Lung (tissue), 11 donors: ENCODE measurements at regions not wholly inside any gene's neighbourhood (a gene's known extent, or its start where the extent isn't known, plus 50 kb on each side); places are given as distances from the start of the nearest gene placed in this dataset.

ENCODE experiments used
- ATAC-seq: fragments of 200-7000 bp; cut with Tn5 transposase; one replicate; pipeline ENCODE4 v1.9.1; 2020; ENCODE audit warnings: moderate number of reproducible peaks; ENCODE audit not compliant: insufficient read depth, low FRiP score
- DNase-seq, 3 donors: peaks; one replicate each; pipeline ENCODE4 v3.0.0-alpha.2; 2013 to 2017
- H3K27ac ChIP-seq, 2 donors: one replicate each; pipeline ENCODE4 v1.5.1; 2013; ENCODE audit warnings: mild to moderate bottlenecking in 2 of 2, moderate library complexity in 2 of 2, control low read depth in 1 of 2, inconsistent platforms in 1 of 2, low read depth in 1 of 2, low read length in 1 of 2
- H3K27me3 ChIP-seq, 3 donors: one replicate each; pipeline ENCODE4 v1.5.1; 2013; ENCODE audit warnings: low read length in 2 of 3; ENCODE audit not compliant: control insufficient read depth in 3 of 3, insufficient read depth in 3 of 3
- H3K36me3 ChIP-seq, 4 donors: one replicate each; pipeline ENCODE4 v1.5.1; 2013; ENCODE audit warnings: low read length in 4 of 4, mild to moderate bottlenecking in 1 of 4, moderate library complexity in 1 of 4; ENCODE audit not compliant: control insufficient read depth in 4 of 4, insufficient read depth in 4 of 4
- H3K4me1 ChIP-seq, 5 donors: one replicate each; pipeline ENCODE4 v1.5.1; 2013; ENCODE audit warnings: low read length in 5 of 5, mild to moderate bottlenecking in 2 of 5, moderate library complexity in 1 of 5; ENCODE audit not compliant: control insufficient read depth in 5 of 5, insufficient read depth in 5 of 5
- H3K4me3 ChIP-seq: one replicate; pipeline ENCODE4 v1.5.1; 2013; ENCODE audit warnings: mild to moderate bottlenecking, control low read depth, moderate library complexity
- H3K9ac ChIP-seq, 2 donors: one replicate each; pipeline ENCODE4 v1.5.1; 2013; ENCODE audit warnings: low read length in 2 of 2, control low read depth in 1 of 2; ENCODE audit not compliant: insufficient read depth in 1 of 2
- H3K9me3 ChIP-seq, 4 donors: one replicate each; pipeline ENCODE4 v1.5.1; 2013; ENCODE audit warnings: low read length in 3 of 4, mild to moderate bottlenecking in 1 of 4, moderate library complexity in 1 of 4; ENCODE audit not compliant: control insufficient read depth in 4 of 4, insufficient read depth in 3 of 4
- CTCF ChIP-seq: IDR thresholded peaks from 2 replicates; pipeline ENCODE4 v1.5.1; 2012; ENCODE audit warnings: mild to moderate bottlenecking; ENCODE audit errors: control extremely low read depth, extremely low read depth
- WGBS, 2 donors: extraction: QIAGEN DNeasy Blood & Tissue Kit; methylation state at CpG; one replicate each; pipeline ENCODE4 v1.1.7; 2013; 5-methylcytosine and 5-hydroxymethylcytosine counted together
- donor health status: control.
- donor health status: control.
- donor health status: Bipolar disorder and iron deficiency.
- donor health status: healthy.
- donor health status: DM: yes; HTN: yes; CAD: no.

- Histone ChIP-seq H3K9me3 (no peaks in the 10 kb centered on the region), H3K27ac (no peak overlapping the region), H3K4me1 (no peaks in the 10 kb centered on the region), H3K27me3 (no peaks in the 10 kb centered on the region), H3K4me3 (no peak overlapping the region), H3K36me3 (no peaks in the 10 kb centered on the region), H3K9ac (no peak overlapping the region)
- DNase-seq: no peak
- 73 to 79% methylated on average over 6 of the region's 6 CpGs for WGBS, 2 donors
- TF ChIP-seq CTCF: no peak
- ATAC-seq: no peak
Measured at GRCh38 chr10:64113375-64113774, 592.2 kb downstream of the REEP3 start.

- H3K9me3 ChIP-seq: no peaks in the 10 kb centered on the region
- no peaks in the 10 kb centered on the region for H3K36me3 ChIP-seq
- WGBS, 2 donors: 79 to 86% methylated on average over 3 of the region's 3 CpGs
- no peak for TF ChIP-seq CTCF
- H3K9ac ChIP-seq: no peak overlapping the region
- no peak overlapping the region for H3K4me3 ChIP-seq
- H3K27ac ChIP-seq: no peak overlapping the region
- H3K27me3 ChIP-seq: no peaks in the 10 kb centered on the region
- H3K4me1 ChIP-seq: no peaks in the 10 kb centered on the region
- DNase-seq (peak in 1 of 3 donors; percentile 5), ATAC-seq (no peak)
Measured at GRCh38 chr10:64113792-64114191, 592.6 kb downstream of the REEP3 start.

GRCh38 chr10:64115471-64115870 lies 594.3 kb downstream of the REEP3 start:
- Histone ChIP-seq H3K36me3 (no peaks in the 10 kb centered on the region), H3K9me3 (no peaks in the 10 kb centered on the region), H3K27me3 (no peaks in the 10 kb centered on the region), H3K4me1 (no peaks in the 10 kb centered on the region), H3K27ac (no peak overlapping the region), H3K9ac (no peak overlapping the region), H3K4me3 (no peak overlapping the region)
- 71 to 79% methylated on average over 1 of the region's 1 CpG for WGBS, 2 donors
- no peak for TF ChIP-seq CTCF
- no peak for DNase-seq
- no peak for ATAC-seq

- Histone ChIP-seq H3K9me3 (no peaks in the 10 kb centered on the region), H3K36me3 (no peaks in the 10 kb centered on the region), H3K27me3 (no peaks in the 10 kb centered on the region), H3K4me3 (no peak overlapping the region), H3K4me1 (no peaks in the 10 kb centered on the region), H3K9ac (no peak overlapping the region), H3K27ac (no peak overlapping the region)
- TF ChIP-seq CTCF: no peak
- WGBS, 2 donors: 66 to 68% methylated on average over 4 of the region's 4 CpGs
- DNase-seq (peak; percentile 23 to 61 (median 41)), ATAC-seq (no peak)
Measured at GRCh38 chr10:64115908-64116643, 594.9 kb downstream of the REEP3 start.
